MCF 10A (cell line): ENCODE measurements at regions not wholly inside any gene's neighbourhood (a gene's known extent, or its start where the extent isn't known, plus 50 kb on each side); places are given as distances from the start of the nearest gene placed in this dataset.

Experiments
- BruUV-seq: library from RNA; stranded (reverse); fragments of 400-500 nt; replicated peaks from 2 replicates; lab custom pipeline; 2021; lab: Mats Ljungman, UMichigan
- CTCF ChIA-PET: fragments of 300-600 bp; sonication (Branson Sonifier 250); formaldehyde crosslinking; extraction: SDS; loops from one replicate; lab custom pipeline; 2021; ENCODE audit warnings: antibody characterized with exemption, inconsistent platforms; lab: Yijun Ruan, JAX
- POLR2A ChIA-PET: fragments of 300-600, 350-650 bp; sonication (Branson Sonifier 250); formaldehyde crosslinking; extraction: SDS; loops from one replicate; lab custom pipeline; 2020; ENCODE audit warnings: antibody characterized with exemption, inconsistent platforms; lab: Yijun Ruan, JAX
- DNase-seq: peaks from one replicate; pipeline ENCODE4 v3.0.0-alpha.2; 2018; ENCODE audit not compliant: unreplicated experiment
- H3K27ac Mint-ChIP-seq: one replicate; pipeline ENCODE4 v1.8.0; 2022; ENCODE audit warnings: mild to moderate bottlenecking, low read depth, mixed read lengths; ENCODE audit not compliant: unreplicated experiment
- H3K27me3 Mint-ChIP-seq: one replicate; pipeline ENCODE4 v1.8.0; 2022; ENCODE audit warnings: mixed read lengths; ENCODE audit not compliant: insufficient read depth, unreplicated experiment
- H3K36me3 Mint-ChIP-seq: one replicate; pipeline ENCODE4 v1.8.0; 2022; ENCODE audit warnings: mild to moderate bottlenecking, moderate library complexity, mixed read lengths; ENCODE audit not compliant: insufficient read depth, unreplicated experiment
- H3K4me1 Mint-ChIP-seq: one replicate; pipeline ENCODE4 v1.8.0; 2022; ENCODE audit warnings: mixed read lengths; ENCODE audit not compliant: insufficient read depth, unreplicated experiment
- H3K4me3 Mint-ChIP-seq: one replicate; pipeline ENCODE4 v1.8.0; 2022; ENCODE audit warnings: mild to moderate bottlenecking, moderate library complexity, mixed read lengths; ENCODE audit not compliant: unreplicated experiment
- H3K9me3 Mint-ChIP-seq: one replicate; pipeline ENCODE4 v1.8.0; 2022; ENCODE audit warnings: mixed read lengths; ENCODE audit not compliant: unreplicated experiment
- CTCF ChIP-seq: fragments of 200-600 bp; IDR thresholded peaks from one replicate; pipeline ENCODE4 v1.8.0; 2022; ENCODE audit warnings: antibody characterized with exemption, mild to moderate bottlenecking; ENCODE audit not compliant: unreplicated experiment
- intact Hi-C: fragments of 100-400 bp; cut with micrococcal nuclease; formaldehyde crosslinking; loops from 2 replicates; pipeline ENCODE4 v1.14.1; 2022

- intact Hi-C loops: no loop called here
These were observed 327.0 kb upstream of the DUSP10 start for GRCh38 chr1:222068937-222069336.

GRCh38 chr1:222068101-222068500 is 326.2 kb upstream of the DUSP10 start:
- Mint-ChIP-seq H3K27ac (no peak overlapping the region), H3K27me3 (no peaks in the 10 kb centered on the region), H3K36me3 (no peaks in the 10 kb centered on the region), H3K4me3 (no peak overlapping the region), H3K9me3 (peaks cover 17% of the 10 kb centered on the region), H3K4me1 (no peaks in the 10 kb centered on the region)
- POLR2A ChIA-PET: no interaction called here
- TF ChIP-seq CTCF: no peak
- no peak for DNase-seq
- intact Hi-C loops: no loop called here
- no TSS peak for BruUV-seq
- CTCF ChIA-PET: no interaction called here

More at GRCh38 chr1:222068937-222069336, 327.0 kb upstream of the DUSP10 start:
- CTCF ChIA-PET: interaction anchor here (0.6 kb wide), 2 partner anchors 77 to 563 kb away, joined by 3 to 4 read pairs; no protein-coding TSS in a partner anchor
- no TSS peak for BruUV-seq
- Mint-ChIP-seq H3K4me1 (no peaks in the 10 kb centered on the region), H3K27ac (no peak overlapping the region), H3K36me3 (no peaks in the 10 kb centered on the region), H3K4me3 (no peak overlapping the region), H3K27me3 (no peaks in the 10 kb centered on the region), H3K9me3 (peaks cover 9% of the 10 kb centered on the region)
- no peak for DNase-seq
- TF ChIP-seq CTCF: no peak
- POLR2A ChIA-PET: interaction anchor here (0.6 kb wide), 1 partner anchor 601 kb away, joined by 3 read pairs; no protein-coding TSS in a partner anchor

- Mint-ChIP-seq H3K36me3 (no peaks in the 10 kb centered on the region), H3K27ac (no peak overlapping the region), H3K9me3 (peaks cover 17% of the 10 kb centered on the region), H3K4me3 (no peak overlapping the region), H3K27me3 (no peaks in the 10 kb centered on the region), H3K4me1 (no peaks in the 10 kb centered on the region)
- POLR2A ChIA-PET: interaction anchor here (1.2 kb wide), 1 partner anchor 7 kb away, joined by 4 read pairs; no protein-coding TSS in a partner anchor
- intact Hi-C loops: no loop called here
- no peak for DNase-seq
- no peak for TF ChIP-seq CTCF
- CTCF ChIA-PET: interaction anchor here (0.6 to 1.2 kb wide), 5 partner anchors 14 to 1976 kb away, joined by 3 to 4 read pairs (median 3); no protein-coding TSS in a partner anchor
- no TSS peak for BruUV-seq
These were observed 324.6 kb upstream of the DUSP10 start for GRCh38 chr1:222066539-222066938.

GRCh38 chr1:222065234-222065633 is 323.3 kb upstream of the DUSP10 start:
- intact Hi-C loops: no loop called here
- ChIA-PET POLR2A (interaction anchor here (0.6 to 1.2 kb wide), 2 partner anchors 9 to 575 kb away, joined by 3 to 4 read pairs; no protein-coding TSS in a partner anchor), CTCF (interaction anchor here (1.0 to 1.2 kb wide), 2 partner anchors 13 to 389 kb away, joined by 3 read pairs; no protein-coding TSS in a partner anchor)
- DNase-seq: no peak
- Mint-ChIP-seq H3K4me1 (no peaks in the 10 kb centered on the region), H3K9me3 (peaks cover 17% of the 10 kb centered on the region), H3K27me3 (no peaks in the 10 kb centered on the region), H3K4me3 (no peak overlapping the region), H3K27ac (no peak overlapping the region), H3K36me3 (no peaks in the 10 kb centered on the region)
- BruUV-seq: no TSS peak
- TF ChIP-seq CTCF: no peak
